ENCODE measurements at regions not wholly inside any gene's neighbourhood (a gene's known extent, or its start where the extent isn't known, plus 50 kb on each side); places are given as distances from the start of the nearest gene placed in this dataset.

- no peak for DNase-seq
- Histone ChIP-seq H3K27ac (no peak overlapping the region), H3K4me1 (no peaks in the 10 kb centered on the region), H3K4me3 (no peak overlapping the region), H3K27me3 (ENCODE audit: low read depth) (no peaks in the 10 kb centered on the region), H3K9me3 (no peaks in the 10 kb centered on the region), H3K36me3 (no peaks in the 10 kb centered on the region)
- TF ChIP-seq, protein P1, sequence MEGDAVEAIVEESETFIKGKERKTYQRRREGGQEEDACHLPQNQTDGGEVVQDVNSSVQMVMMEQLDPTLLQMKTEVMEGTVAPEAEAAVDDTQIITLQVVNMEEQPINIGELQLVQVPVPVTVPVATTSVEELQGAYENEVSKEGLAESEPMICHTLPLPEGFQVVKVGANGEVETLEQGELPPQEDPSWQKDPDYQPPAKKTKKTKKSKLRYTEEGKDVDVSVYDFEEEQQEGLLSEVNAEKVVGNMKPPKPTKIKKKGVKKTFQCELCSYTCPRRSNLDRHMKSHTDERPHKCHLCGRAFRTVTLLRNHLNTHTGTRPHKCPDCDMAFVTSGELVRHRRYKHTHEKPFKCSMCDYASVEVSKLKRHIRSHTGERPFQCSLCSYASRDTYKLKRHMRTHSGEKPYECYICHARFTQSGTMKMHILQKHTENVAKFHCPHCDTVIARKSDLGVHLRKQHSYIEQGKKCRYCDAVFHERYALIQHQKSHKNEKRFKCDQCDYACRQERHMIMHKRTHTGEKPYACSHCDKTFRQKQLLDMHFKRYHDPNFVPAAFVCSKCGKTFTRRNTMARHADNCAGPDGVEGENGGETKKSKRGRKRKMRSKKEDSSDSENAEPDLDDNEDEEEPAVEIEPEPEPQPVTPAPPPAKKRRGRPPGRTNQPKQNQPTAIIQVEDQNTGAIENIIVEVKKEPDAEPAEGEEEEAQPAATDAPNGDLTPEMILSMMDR (IDR thresholded peaks at IDR 0.05): no peak
- intact Hi-C loops (cut with DNase I): no loop called here
- ATAC-seq: no peak
These were observed 490.7 kb upstream of the B3GALT2 start for GRCh38 chr1:193676996-193677549.

DNA sequence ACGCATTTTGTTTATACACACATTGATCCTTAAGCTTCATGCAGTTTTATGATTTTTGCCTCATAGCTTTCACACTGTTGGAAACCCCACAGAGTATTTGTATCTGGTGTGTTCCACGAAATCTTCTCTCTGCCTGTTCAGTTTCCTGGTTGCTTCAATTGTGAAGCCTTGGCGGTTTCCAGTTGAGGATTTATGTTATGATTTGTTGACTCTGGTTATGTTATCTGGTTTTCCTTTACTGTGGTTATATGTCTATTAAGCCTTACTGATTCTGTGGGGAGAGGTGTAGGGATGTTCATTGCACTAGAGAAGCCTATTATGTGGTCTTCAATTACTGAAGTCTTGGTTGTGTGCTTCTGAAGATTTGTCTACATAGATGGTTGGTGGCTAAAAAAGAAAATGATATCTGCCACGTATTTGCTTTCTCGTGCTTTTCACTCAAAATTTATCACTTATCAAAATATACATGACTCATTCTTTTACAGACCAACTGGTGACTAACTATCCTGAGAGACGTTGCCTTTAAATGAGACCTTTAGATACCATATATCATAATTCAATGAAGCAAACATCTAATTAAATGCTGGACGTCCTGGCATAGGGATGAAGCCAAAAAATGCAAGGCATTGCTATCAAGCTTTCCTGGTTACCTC is 488.0 kb upstream of the B3GALT2 start:
- TF ChIP-seq, protein P1 (IDR thresholded peaks at IDR 0.05): no peak
- ATAC-seq: no peak
- Histone ChIP-seq H3K36me3 (no peaks in the 10 kb centered on the region), H3K4me3 (no peak overlapping the region), H3K27ac (no peak overlapping the region), H3K9me3 (no peaks in the 10 kb centered on the region), H3K4me1 (no peaks in the 10 kb centered on the region), H3K27me3 (ENCODE audit: low read depth) (no peaks in the 10 kb centered on the region)
- no peak for DNase-seq
- intact Hi-C loops (cut with DNase I): no loop called here

DNA sequence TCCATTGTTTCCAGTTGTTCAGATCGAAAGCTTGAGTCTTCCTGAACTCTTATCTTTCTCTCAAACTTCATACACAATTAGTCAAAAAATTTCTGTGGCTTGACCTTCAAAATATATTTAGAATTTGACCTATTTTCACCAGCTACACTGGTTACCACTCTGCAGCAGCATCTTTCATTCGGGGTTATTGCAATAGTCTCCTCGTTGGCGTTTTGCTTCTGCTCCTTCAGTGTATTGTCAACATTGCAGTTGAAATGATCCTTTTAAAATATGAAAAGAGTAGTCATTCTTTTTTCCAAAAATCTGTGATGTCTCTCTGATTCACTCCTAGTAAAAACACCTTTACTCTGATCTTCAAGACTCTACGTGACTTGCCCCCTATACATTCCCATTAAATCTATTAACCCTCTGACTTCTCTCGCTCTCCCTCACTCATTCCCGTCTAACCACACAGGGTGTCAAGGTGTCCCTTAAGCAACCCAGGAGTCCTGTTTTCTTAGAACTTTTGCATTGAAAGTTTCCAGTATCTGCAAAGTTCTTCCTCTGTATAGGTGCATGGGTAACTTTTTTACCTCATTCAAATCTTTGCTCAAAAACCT is 480.2 kb upstream of the B3GALT2 start:
- Histone ChIP-seq H3K27ac (no peak overlapping the region), H3K9me3 (no peaks in the 10 kb centered on the region), H3K36me3 (no peaks in the 10 kb centered on the region), H3K27me3 (ENCODE audit: low read depth) (no peaks in the 10 kb centered on the region), H3K4me3 (no peak overlapping the region), H3K4me1 (no peaks in the 10 kb centered on the region)
- DNase-seq (no peak), ATAC-seq (no peak)
- TF ChIP-seq, protein P1 (IDR thresholded peaks at IDR 0.05): no peak
- intact Hi-C loops (cut with DNase I): no loop called here

DNA sequence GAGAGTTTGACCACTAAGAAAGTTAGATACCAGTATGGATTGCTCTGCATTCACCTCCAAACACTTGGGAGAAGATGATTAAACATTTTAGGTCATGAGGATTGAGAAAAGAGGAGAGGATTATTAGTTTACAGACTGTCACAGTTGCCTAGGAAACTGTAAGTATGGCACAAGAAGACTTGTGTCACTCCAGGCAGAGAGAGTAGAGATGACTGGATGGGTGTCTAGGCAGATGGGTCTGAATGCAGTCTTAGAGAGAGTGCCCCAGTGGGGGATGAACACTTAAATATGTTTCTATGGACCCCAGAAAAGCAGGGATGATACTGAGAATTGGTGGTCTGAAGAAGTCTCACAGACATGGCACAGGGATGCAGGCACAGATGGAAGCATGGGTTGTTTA is 477.6 kb upstream of the B3GALT2 start:
- Histone ChIP-seq H3K27ac (no peak overlapping the region), H3K27me3 (ENCODE audit: low read depth) (no peaks in the 10 kb centered on the region), H3K4me1 (peaks cover 3% of the 10 kb centered on the region), H3K36me3 (no peaks in the 10 kb centered on the region), H3K4me3 (no peak overlapping the region), H3K9me3 (no peaks in the 10 kb centered on the region)
- DNase-seq (no peak), ATAC-seq (no peak)
- intact Hi-C loops (cut with DNase I): no loop called here
- TF ChIP-seq, protein P1 (IDR thresholded peaks at IDR 0.05): no peak

GRCh38 chr1:193662030-193662429 is 475.6 kb upstream of the B3GALT2 start:
- no peaks in the 10 kb centered on the region for H3K27me3 ChIP-seq (ENCODE audit: low read depth)
- no peaks in the 10 kb centered on the region for H3K9me3 ChIP-seq
- H3K4me1 ChIP-seq: peaks cover 3% of the 10 kb centered on the region
- TF ChIP-seq, protein P1 (IDR thresholded peaks at IDR 0.05): no peak
- DNase-seq: no peak
- H3K27ac ChIP-seq: no peak overlapping the region
- no peak overlapping the region for H3K4me3 ChIP-seq
- intact Hi-C loops (cut with DNase I): no loop called here
- no peak for ATAC-seq
- no peaks in the 10 kb centered on the region for H3K36me3 ChIP-seq
